HEK293 (cell line): ENCODE measurements at regions not wholly inside any gene's neighbourhood (a gene's known extent, or its start where the extent isn't known, plus 50 kb on each side); places are given as distances from the start of the nearest gene placed in this dataset.

Experiments used
- CTCF ChIA-PET: fragments of 350-600 bp; formaldehyde crosslinking; extraction: SDS; loops from one replicate; lab custom pipeline; 2021; ENCODE audit warnings: antibody characterized with exemption; lab: Yijun Ruan, JAX
- POLR2A ChIA-PET: fragments of 300-600 bp; formaldehyde crosslinking; extraction: SDS; loops from one replicate; lab custom pipeline; 2020; ENCODE audit warnings: antibody characterized with exemption, inconsistent platforms; lab: Yijun Ruan, JAX
- H3K27ac ChIP-seq: fragments of 200-500 bp; sonication (Bioruptor generic); 2 replicates; pipeline ENCODE4 v1.5.1; 2014; ENCODE audit warnings: low read depth, low read length, control low read depth, inconsistent platforms; ENCODE audit errors: extremely low read depth
- H3K36me3 ChIP-seq, 2 experiments: fragments of 200-500 bp in 1 of 2; sonication (Bioruptor generic) in 1 of 2; 1 replicate in 1 of 2; 2 replicates in 1 of 2; pipeline ENCODE4 v1.5.1; 2014 to 2017; ENCODE audit warnings: inconsistent platforms in 2 of 2, low read length in 2 of 2; ENCODE audit not compliant: control insufficient read depth in 2 of 2, insufficient read depth in 1 of 2
- H3K4me1 ChIP-seq: fragments of 200-500 bp; sonication (Bioruptor generic); 2 replicates; pipeline ENCODE4 v1.5.1; 2014; ENCODE audit warnings: mild to moderate bottlenecking, low read length, inconsistent platforms; ENCODE audit not compliant: control insufficient read depth, insufficient read depth
- H3K4me3 ChIP-seq: 2 replicates; pipeline ENCODE4 v1.5.1; 2011; ENCODE audit warnings: low read depth, mild to moderate bottlenecking, control low read depth, low read length, moderate library complexity
- H3K9me3 ChIP-seq: fragments of 200-500 bp; sonication (Bioruptor generic); 2 replicates; pipeline ENCODE4 v1.5.1; 2014; ENCODE audit warnings: low read depth, low read length, inconsistent platforms; ENCODE audit not compliant: control insufficient read depth, insufficient read depth
- BCL11A ChIP-seq: fragments of 450-650 bp; formaldehyde crosslinking; IDR thresholded peaks from 2 replicates; pipeline ENCODE4 v1.5.1; 2016; ENCODE audit warnings: low read depth, missing biosample characterization, missing genetic modification characterization
- ELK4 ChIP-seq: IDR thresholded peaks from 2 replicates; pipeline ENCODE4 v1.6.1; 2011; ENCODE audit warnings: mild to moderate bottlenecking, low read depth, low read length, borderline replicate concordance
- GLIS1 ChIP-seq: fragments of 450-650 bp; formaldehyde crosslinking; IDR thresholded peaks from 2 replicates; pipeline ENCODE4 v1.5.1; 2016; ENCODE audit warnings: missing biosample characterization, missing genetic modification characterization
- MZF1 ChIP-seq: fragments of 450-650 bp; formaldehyde crosslinking; IDR thresholded peaks from 2 replicates; pipeline ENCODE4 v1.5.1; 2017; ENCODE audit warnings: missing biosample characterization, missing genetic modification characterization, borderline replicate concordance
- OVOL3 ChIP-seq: fragments of 450-650 bp; formaldehyde crosslinking; IDR thresholded peaks from 2 replicates; pipeline ENCODE4 v1.5.1; 2016; ENCODE audit warnings: missing biosample characterization, missing genetic modification characterization
- PBX3 ChIP-seq: sonication (generic); formaldehyde crosslinking; IDR thresholded peaks from 2 replicates; pipeline ENCODE4 v1.8.1; 2022; ENCODE audit warnings: mild to moderate bottlenecking, moderate library complexity, missing genetic modification reagents
- SP2 ChIP-seq: fragments of 450-650 bp; formaldehyde crosslinking; IDR thresholded peaks from 2 replicates; pipeline ENCODE4 v1.5.1; 2016; ENCODE audit warnings: missing biosample characterization, missing genetic modification characterization
- TRIM28 ChIP-seq: IDR thresholded peaks from 2 replicates; pipeline ENCODE4 v1.6.1; 2011; ENCODE audit warnings: low read length, control low read depth, borderline replicate concordance
- ZEB2 ChIP-seq: fragments of 450-650 bp; formaldehyde crosslinking; IDR thresholded peaks from 2 replicates; pipeline ENCODE4 v1.5.1; 2016; ENCODE audit warnings: missing biosample characterization, missing genetic modification characterization
- ZNF157 ChIP-seq: fragments of 450-650 bp; formaldehyde crosslinking; IDR thresholded peaks from 2 replicates; pipeline ENCODE4 v1.5.1; 2016; ENCODE audit warnings: missing biosample characterization, missing genetic modification characterization
- ZNF174 ChIP-seq: fragments of 450-650 bp; formaldehyde crosslinking; IDR thresholded peaks from 2 replicates; pipeline ENCODE4 v1.5.0; 2017; ENCODE audit warnings: missing biosample characterization, mild to moderate bottlenecking, missing genetic modification characterization
- ZNF2 ChIP-seq: fragments of 450-650 bp; formaldehyde crosslinking; IDR thresholded peaks from 2 replicates; pipeline ENCODE4 v1.5.1; 2016; ENCODE audit warnings: missing biosample characterization, missing genetic modification characterization
- ZNF274 ChIP-seq, 2 experiments: fragments of 200-500 bp in 1 of 2; fragments of 450-650 bp in 1 of 2; sonication (Bioruptor generic) in 1 of 2; formaldehyde crosslinking in 1 of 2; IDR thresholded peaks; 2 replicates each; pipeline versions ENCODE4 v1.5.1 to v1.6.1; 2014 to 2016; ENCODE audit warnings: borderline replicate concordance in 1 of 2, inconsistent platforms in 1 of 2, low read length in 1 of 2, missing biosample characterization in 1 of 2, missing genetic modification characterization in 1 of 2
- ZNF311 ChIP-seq: fragments of 450-650 bp; formaldehyde crosslinking; IDR thresholded peaks from 2 replicates; pipeline ENCODE4 v1.5.1; 2017; ENCODE audit warnings: missing biosample characterization, missing genetic modification characterization, borderline replicate concordance
- ZNF324 ChIP-seq: fragments of 450-650 bp; formaldehyde crosslinking; IDR thresholded peaks from 2 replicates; pipeline ENCODE4 v1.5.1; 2016; ENCODE audit warnings: missing biosample characterization, missing genetic modification characterization
- ZNF366 ChIP-seq: fragments of 450-650 bp; formaldehyde crosslinking; conservative IDR thresholded peaks from 2 replicates; pipeline ENCODE4 v1.5.1; 2016; ENCODE audit warnings: missing biosample characterization, missing genetic modification characterization
- ZNF423 ChIP-seq: fragments of 450-650 bp; formaldehyde crosslinking; IDR thresholded peaks from 2 replicates; pipeline ENCODE4 v1.5.1; 2016; ENCODE audit warnings: missing biosample characterization, missing genetic modification characterization
- ZNF426 ChIP-seq: fragments of 450-650 bp; formaldehyde crosslinking; IDR thresholded peaks from 2 replicates; pipeline ENCODE4 v1.5.1; 2017; ENCODE audit warnings: missing biosample characterization, missing genetic modification characterization, mild to moderate bottlenecking, inconsistent platforms, moderate library complexity
- ZNF639 ChIP-seq: fragments of 450-650 bp; formaldehyde crosslinking; IDR thresholded peaks from 2 replicates; pipeline ENCODE4 v1.5.1; 2016; ENCODE audit warnings: missing biosample characterization, missing genetic modification characterization
- ZNF645 ChIP-seq: fragments of 450-650 bp; formaldehyde crosslinking; IDR thresholded peaks from 2 replicates; pipeline ENCODE4; 2016; ENCODE audit warnings: missing biosample characterization, missing genetic modification characterization
- ZNF654 ChIP-seq: fragments of 450-650 bp; formaldehyde crosslinking; IDR thresholded peaks from 2 replicates; pipeline ENCODE4 v1.5.1; 2016; ENCODE audit warnings: low read depth, missing biosample characterization, missing genetic modification characterization
- ZNF658 ChIP-seq: fragments of 450-650 bp; formaldehyde crosslinking; IDR thresholded peaks from 2 replicates; pipeline ENCODE4; 2016; ENCODE audit warnings: missing biosample characterization, missing genetic modification characterization
- ZNF701 ChIP-seq: fragments of 450-650 bp; formaldehyde crosslinking; IDR thresholded peaks from 2 replicates; pipeline ENCODE4 v1.5.1; 2016; ENCODE audit warnings: missing biosample characterization, missing genetic modification characterization
- ZNF76 ChIP-seq: fragments of 450-650 bp; formaldehyde crosslinking; IDR thresholded peaks from 2 replicates; pipeline ENCODE4; 2016; ENCODE audit warnings: low read depth, missing biosample characterization, missing genetic modification characterization, borderline replicate concordance
- ZSCAN4 ChIP-seq: fragments of 450-650 bp; formaldehyde crosslinking; IDR thresholded peaks from 2 replicates; pipeline ENCODE4 v1.5.1; 2017; ENCODE audit warnings: missing biosample characterization, missing genetic modification characterization
- TF ChIP-seq, protein P1 (sequence below): fragments of 450-650 bp; formaldehyde crosslinking; IDR thresholded peaks from 2 replicates; pipeline ENCODE4 v1.5.1; 2017; ENCODE audit warnings: missing biosample characterization, missing genetic modification characterization
- TF ChIP-seq, protein P2 (sequence below): fragments of 450-650 bp; formaldehyde crosslinking; IDR thresholded peaks from 2 replicates; pipeline ENCODE4 v1.5.1; 2016; ENCODE audit warnings: missing biosample characterization, missing genetic modification characterization

- TF ChIP-seq ZNF311 (no peak), TRIM28 (no peak), ZSCAN4 (tag by site-specific recombination) (no peak)
These were observed 641.4 kb downstream of the PDCD6IP start (continued) for GRCh38 chr3:34439796-34440195.

- no peak overlapping the region for H3K27ac ChIP-seq
These were observed 645.7 kb downstream of the PDCD6IP start for GRCh38 chr3:34444137-34444536.

GRCh38 chr3:34449305-34449704 lies 650.9 kb downstream of the PDCD6IP start:
- H3K27ac ChIP-seq = no peak overlapping the region
- ChIA-PET POLR2A (no interaction called here), CTCF (no interaction called here)
- no peaks in the 10 kb centered on the region for H3K9me3 ChIP-seq
- no peaks in the 10 kb centered on the region for H3K4me1 ChIP-seq
- no peaks in the 10 kb centered on the region for H3K36me3 ChIP-seq
- H3K4me3 ChIP-seq = no peak overlapping the region
- TF ChIP-seq ZNF76 = no peak
- TF ChIP-seq, protein P1, sequence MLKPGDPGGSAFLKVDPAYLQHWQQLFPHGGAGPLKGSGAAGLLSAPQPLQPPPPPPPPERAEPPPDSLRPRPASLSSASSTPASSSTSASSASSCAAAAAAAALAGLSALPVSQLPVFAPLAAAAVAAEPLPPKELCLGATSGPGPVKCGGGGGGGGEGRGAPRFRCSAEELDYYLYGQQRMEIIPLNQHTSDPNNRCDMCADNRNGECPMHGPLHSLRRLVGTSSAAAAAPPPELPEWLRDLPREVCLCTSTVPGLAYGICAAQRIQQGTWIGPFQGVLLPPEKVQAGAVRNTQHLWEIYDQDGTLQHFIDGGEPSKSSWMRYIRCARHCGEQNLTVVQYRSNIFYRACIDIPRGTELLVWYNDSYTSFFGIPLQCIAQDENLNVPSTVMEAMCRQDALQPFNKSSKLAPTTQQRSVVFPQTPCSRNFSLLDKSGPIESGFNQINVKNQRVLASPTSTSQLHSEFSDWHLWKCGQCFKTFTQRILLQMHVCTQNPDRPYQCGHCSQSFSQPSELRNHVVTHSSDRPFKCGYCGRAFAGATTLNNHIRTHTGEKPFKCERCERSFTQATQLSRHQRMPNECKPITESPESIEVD (tag by site-specific recombination) = no peak
- no peak for TF ChIP-seq ZNF654 (tag by site-specific recombination)
- no peak for TF ChIP-seq ELK4
- no peak for TF ChIP-seq ZNF423 (tag by site-specific recombination)
- TF ChIP-seq ZNF645 (tag by site-specific recombination) = no peak
- TF ChIP-seq ZNF174 = no peak
- TF ChIP-seq ZNF274 (IDR thresholded peaks at IDR 0.05; ENCODE audit: low read length) = no peak
- TF ChIP-seq ZNF274 (tag by site-specific recombination; IDR thresholded peaks at IDR 0.05; ENCODE audit: borderline replicate concordance) = no peak
- TF ChIP-seq ZNF701 (tag by site-specific recombination) = no peak
- no peak for TF ChIP-seq ZNF2 (tag by site-specific recombination)
- TF ChIP-seq SP2 = no peak
- TF ChIP-seq ZEB2 (tag by site-specific recombination) = no peak
- no peak for TF ChIP-seq BCL11A (tag by site-specific recombination)
- no peak for TF ChIP-seq ZNF639 (tag by site-specific recombination)
- TF ChIP-seq GLIS1 (tag by site-specific recombination) = no peak

More at GRCh38 chr3:34444137-34444536, 645.7 kb downstream of the PDCD6IP start:
- Histone ChIP-seq H3K9me3 (no peaks in the 10 kb centered on the region), H3K4me1 (no peaks in the 10 kb centered on the region), H3K4me3 (no peak overlapping the region), H3K36me3 (no peaks in the 10 kb centered on the region)
- ChIA-PET POLR2A (no interaction called here), CTCF (no interaction called here)
- no peak for TF ChIP-seq ZNF658 (tag by site-specific recombination)
- no peak for TF ChIP-seq OVOL3 (tag by site-specific recombination)
- no peak for TF ChIP-seq ZNF324 (tag by site-specific recombination)
- no peak for TF ChIP-seq ZNF366 (tag by site-specific recombination)
- no peak for TF ChIP-seq ZNF426 (tag by site-specific recombination)
- no peak for TF ChIP-seq PBX3 (CRISPR knock-in tag)
- no peak for TF ChIP-seq MZF1 (tag by site-specific recombination)
- no peak for TF ChIP-seq ZNF174
- TF ChIP-seq ZNF157 (tag by site-specific recombination) = no peak
- no peak for TF ChIP-seq TRIM28
- TF ChIP-seq, protein P2, sequence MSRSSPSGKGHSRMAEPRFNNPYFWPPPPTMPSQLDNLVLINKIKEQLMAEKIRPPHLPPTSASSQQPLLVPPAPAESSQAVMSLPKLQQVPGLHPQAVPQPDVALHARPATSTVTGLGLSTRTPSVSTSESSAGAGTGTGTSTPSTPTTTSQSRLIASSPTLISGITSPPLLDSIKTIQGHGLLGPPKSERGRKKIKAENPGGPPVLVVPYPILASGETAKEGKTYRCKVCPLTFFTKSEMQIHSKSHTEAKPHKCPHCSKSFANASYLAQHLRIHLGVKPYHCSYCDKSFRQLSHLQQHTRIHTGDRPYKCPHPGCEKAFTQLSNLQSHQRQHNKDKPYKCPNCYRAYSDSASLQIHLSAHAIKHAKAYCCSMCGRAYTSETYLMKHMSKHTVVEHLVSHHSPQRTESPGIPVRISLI (tag by site-specific recombination) = no peak
- no peak for TF ChIP-seq ZNF654 (tag by site-specific recombination)
